CD14-positive monocyte (primary cell): ENCODE measurements at regions not wholly inside any gene's neighbourhood (a gene's known extent, or its start where the extent isn't known, plus 50 kb on each side); places are given as distances from the start of the nearest gene placed in this dataset.
"Not testable (repeated sequence)": the region's sequence is repeated elsewhere in the genome, so short reads cannot be mapped to it uniquely, and the experiment has no call there.

Experiments
- DNase-seq, 3 donors: peaks; one replicate each; pipeline ENCODE4 v3.0.0-alpha.2; 2011 to 2022
- H2AFZ ChIP-seq: 2 replicates; pipeline ENCODE4 v1.6.0; 2012; ENCODE audit warnings: mild to moderate bottlenecking, low read depth, low read length, inconsistent platforms; ENCODE audit not compliant: insufficient read depth, poor library complexity, severe bottlenecking
- H3K27ac ChIP-seq, 2 donors: 1 replicate in 1 of 2; 2 replicates in 1 of 2; pipeline ENCODE4 v1.5.1; 2012 to 2013; ENCODE audit warnings: low read length in 2 of 2, control low read depth in 1 of 2, inconsistent platforms in 1 of 2, low read depth in 1 of 2, mild to moderate bottlenecking in 1 of 2
- H3K27me3 ChIP-seq, 2 donors: one replicate each; pipeline versions ENCODE4 v1.6.0 to v1.6.1; 2011 to 2013; ENCODE audit warnings: low read length in 2 of 2; ENCODE audit not compliant: control insufficient read depth in 2 of 2, insufficient read depth in 2 of 2
- H3K36me3 ChIP-seq, 2 donors: replicated peaks in 1 of 2; 1 replicate in 1 of 2; 2 replicates in 1 of 2; pipeline versions ENCODE4 v1.5.1 to v1.6.1; 2012 to 2013; ENCODE audit warnings: low read length in 2 of 2, control low read depth in 1 of 2, inconsistent platforms in 1 of 2, mild to moderate bottlenecking in 1 of 2; ENCODE audit not compliant: insufficient read depth in 2 of 2, control insufficient read depth in 1 of 2
- H3K4me1 ChIP-seq, 2 donors: 1 replicate in 1 of 2; 2 replicates in 1 of 2; pipeline versions ENCODE4 v1.5.1 to v1.6.1; 2012 to 2013; ENCODE audit warnings: low read length in 2 of 2, control low read depth in 1 of 2, inconsistent platforms in 1 of 2, mild to moderate bottlenecking in 1 of 2, moderate library complexity in 1 of 2; ENCODE audit not compliant: insufficient read depth in 2 of 2, control insufficient read depth in 1 of 2
- H3K4me2 ChIP-seq: replicated peaks from 2 replicates; pipeline ENCODE3; 2012; ENCODE audit warnings: low read length, moderate library complexity, mild to moderate bottlenecking; ENCODE audit not compliant: poor library complexity, severe bottlenecking; ENCODE audit errors: extremely low read depth
- H3K4me3 ChIP-seq, 3 experiments: fragments of 200-600 bp in 1 of 3; sonication (generic) in 1 of 3; replicated peaks in 1 of 3; 1 replicate in 2 of 3; 2 replicates in 1 of 3; pipeline ENCODE4 v1.5.1; 2011 to 2013; ENCODE audit warnings: low read length in 3 of 3, mild to moderate bottlenecking in 3 of 3, control low read depth in 2 of 3, low read depth in 2 of 3, inconsistent platforms in 1 of 3, moderate library complexity in 1 of 3
- H3K79me2 ChIP-seq: 2 replicates; pipeline ENCODE4 v1.6.0; 2012; ENCODE audit warnings: mild to moderate bottlenecking, control low read depth, inconsistent platforms, low read length, moderate library complexity; ENCODE audit not compliant: insufficient read depth
- H3K9ac ChIP-seq: 2 replicates; pipeline ENCODE4 v1.6.0; 2017; ENCODE audit warnings: low read length, mild to moderate bottlenecking; ENCODE audit not compliant: insufficient read depth, poor library complexity, severe bottlenecking
- H3K9me3 ChIP-seq, 2 donors: replicated peaks in 1 of 2; 1 replicate in 1 of 2; 2 replicates in 1 of 2; pipeline versions ENCODE4 v1.5.1 to v1.6.1; 2012 to 2013; ENCODE audit warnings: low read length in 2 of 2, control low read depth in 1 of 2; ENCODE audit not compliant: control insufficient read depth in 1 of 2, insufficient read depth in 1 of 2
- H4K20me1 ChIP-seq: 2 replicates; pipeline ENCODE4 v1.6.0; 2012; ENCODE audit warnings: mild to moderate bottlenecking, low read length, control low read depth, moderate library complexity; ENCODE audit not compliant: insufficient read depth
- H3K27ac Mint-ChIP-seq, 7 donors: one replicate each; pipeline ENCODE4 v1.8.0; 2020; ENCODE audit warnings: mild to moderate bottlenecking in 7 of 7, mixed read lengths in 7 of 7, moderate library complexity in 6 of 7, inconsistent platforms in 2 of 7
- H3K27me3 Mint-ChIP-seq, 3 donors: one replicate each; pipeline ENCODE4 v1.8.0; 2021 to 2022; ENCODE audit warnings: low read depth in 3 of 3, mild to moderate bottlenecking in 3 of 3, mixed read lengths in 3 of 3, moderate library complexity in 3 of 3, inconsistent platforms in 1 of 3
- H3K36me3 Mint-ChIP-seq, 2 donors: one replicate each; pipeline ENCODE4 v1.8.0; 2020; ENCODE audit warnings: mixed read lengths in 2 of 2, inconsistent platforms in 1 of 2, mild to moderate bottlenecking in 1 of 2
- H3K4me1 Mint-ChIP-seq: one replicate; pipeline ENCODE4 v1.8.0; 2020; ENCODE audit warnings: mild to moderate bottlenecking, mixed read lengths
- H3K4me3 Mint-ChIP-seq, 2 donors: one replicate each; pipeline ENCODE4 v1.8.0; 2020; ENCODE audit warnings: mild to moderate bottlenecking in 2 of 2, mixed read lengths in 2 of 2, moderate library complexity in 1 of 2
- H3K9me3 Mint-ChIP-seq, 7 donors: one replicate each; pipeline ENCODE4 v1.8.0; 2020 to 2022; ENCODE audit warnings: mixed read lengths in 7 of 7, mild to moderate bottlenecking in 6 of 7, moderate library complexity in 6 of 7, inconsistent platforms in 2 of 7
- WGBS: methylation state at CpG from one replicate; pipeline ENCODE4 v1.1.5; 2013; ENCODE audit warnings: missing lambda C conversion rate; ENCODE audit not compliant: insufficient coverage; 5-methylcytosine and 5-hydroxymethylcytosine counted together
- intact Hi-C, 2 donors: fragments of 100-400 bp; cut with micrococcal nuclease; formaldehyde crosslinking; loops; one replicate each; pipeline versions ENCODE4 v1.15.0 to v1.15.1; 2023
- TF ChIP-seq, protein P1 (sequence below): fragments of 200-600 bp; IDR thresholded peaks from one replicate; pipeline ENCODE4 v1.8.0; 2022; ENCODE audit warnings: antibody characterized with exemption, mild to moderate bottlenecking

DNA sequence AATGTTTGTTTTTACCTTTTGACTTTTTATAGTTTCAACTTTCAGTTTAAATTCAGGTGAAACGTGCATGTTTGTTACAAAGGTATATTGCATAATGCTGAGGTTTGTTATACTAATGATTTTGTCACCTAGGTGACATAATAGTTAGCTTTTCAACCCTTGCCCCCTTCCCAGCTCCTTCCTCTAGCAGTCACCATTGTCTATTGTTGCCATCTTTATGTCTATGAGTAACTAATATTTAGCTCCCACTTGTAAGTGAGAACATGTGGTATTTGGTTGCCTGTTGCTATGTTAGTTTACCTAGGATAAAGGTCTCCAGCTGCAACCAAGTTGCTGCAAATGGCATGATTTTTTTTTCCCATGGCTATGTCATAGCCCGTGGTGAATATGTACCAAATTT is 322.3 kb upstream of the SETBP1 start:
- TF ChIP-seq, protein P1, sequence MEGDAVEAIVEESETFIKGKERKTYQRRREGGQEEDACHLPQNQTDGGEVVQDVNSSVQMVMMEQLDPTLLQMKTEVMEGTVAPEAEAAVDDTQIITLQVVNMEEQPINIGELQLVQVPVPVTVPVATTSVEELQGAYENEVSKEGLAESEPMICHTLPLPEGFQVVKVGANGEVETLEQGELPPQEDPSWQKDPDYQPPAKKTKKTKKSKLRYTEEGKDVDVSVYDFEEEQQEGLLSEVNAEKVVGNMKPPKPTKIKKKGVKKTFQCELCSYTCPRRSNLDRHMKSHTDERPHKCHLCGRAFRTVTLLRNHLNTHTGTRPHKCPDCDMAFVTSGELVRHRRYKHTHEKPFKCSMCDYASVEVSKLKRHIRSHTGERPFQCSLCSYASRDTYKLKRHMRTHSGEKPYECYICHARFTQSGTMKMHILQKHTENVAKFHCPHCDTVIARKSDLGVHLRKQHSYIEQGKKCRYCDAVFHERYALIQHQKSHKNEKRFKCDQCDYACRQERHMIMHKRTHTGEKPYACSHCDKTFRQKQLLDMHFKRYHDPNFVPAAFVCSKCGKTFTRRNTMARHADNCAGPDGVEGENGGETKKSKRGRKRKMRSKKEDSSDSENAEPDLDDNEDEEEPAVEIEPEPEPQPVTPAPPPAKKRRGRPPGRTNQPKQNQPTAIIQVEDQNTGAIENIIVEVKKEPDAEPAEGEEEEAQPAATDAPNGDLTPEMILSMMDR = no peak
- Mint-ChIP-seq H3K36me3 (no peaks in the 10 kb centered on the region), H3K27me3 (no peaks in the 10 kb centered on the region), H3K4me3 (no peak overlapping the region), H3K9me3 (peaks cover 3 to 25% (median 14%) of the 10 kb centered on the region in 7 donors), H3K27ac (no peak overlapping the region), H3K4me1 (no peaks in the 10 kb centered on the region)
- Histone ChIP-seq H2AFZ (no peak overlapping the region), H3K4me2 (no peak overlapping the region), H3K4me3 (no peak overlapping the region), H3K27me3 (no peaks in the 10 kb centered on the region), H3K9me3 (peaks cover 0 to 9% of the 10 kb centered on the region in 2 donors), H3K9ac (no peak overlapping the region), H3K4me1 (no peaks in the 10 kb centered on the region), H3K27ac (no peak overlapping the region), H3K36me3 (no peaks in the 10 kb centered on the region), H4K20me1 (no peaks in the 10 kb centered on the region), H3K79me2 (no peaks in the 10 kb centered on the region)
- WGBS = no CpG with 5 or more reads among the region's 2 CpGs
- DNase-seq = no peak
- intact Hi-C loops = no loop called here

DNA sequence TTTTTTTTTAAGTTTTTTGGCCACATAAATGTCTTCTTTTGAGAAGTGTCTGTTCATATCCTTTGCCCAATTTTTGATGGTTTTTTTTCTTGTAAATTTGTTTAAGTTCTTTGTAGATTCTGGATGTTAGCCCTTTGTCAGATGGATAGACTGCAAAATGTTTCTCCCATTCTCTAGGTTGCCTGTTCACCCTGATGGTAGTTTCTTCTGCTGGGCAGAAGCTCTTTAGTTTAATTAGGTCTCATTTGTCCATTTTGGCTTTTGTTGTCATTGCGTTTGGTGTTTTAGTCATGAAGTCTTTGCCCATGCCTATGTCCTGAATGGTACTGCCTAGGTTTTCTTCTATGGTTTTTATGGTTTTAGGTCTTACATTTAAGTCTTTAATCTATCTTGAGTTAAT is 320.9 kb upstream of the SETBP1 start:
- H3K4me2 ChIP-seq, H3K4me3 ChIP-seq, H3K27me3 ChIP-seq, H3K36me3 ChIP-seq, H4K20me1 ChIP-seq, H3K79me2 ChIP-seq, H3K27ac Mint-ChIP-seq, H3K4me3 Mint-ChIP-seq, H3K9me3 ChIP-seq, H3K27ac ChIP-seq, intact Hi-C loops, DNase-seq, H3K9ac ChIP-seq, H3K4me1 Mint-ChIP-seq, H3K27me3 Mint-ChIP-seq, H3K36me3 Mint-ChIP-seq, H2AFZ ChIP-seq, H3K4me1 ChIP-seq: not testable (repeated sequence)
- no CpG with 5 or more reads among the region's 1 CpG for WGBS
- H3K9me3 Mint-ChIP-seq = peaks cover 0 to 25% (median 7%) of the 10 kb centered on the region in 7 donors

DNA sequence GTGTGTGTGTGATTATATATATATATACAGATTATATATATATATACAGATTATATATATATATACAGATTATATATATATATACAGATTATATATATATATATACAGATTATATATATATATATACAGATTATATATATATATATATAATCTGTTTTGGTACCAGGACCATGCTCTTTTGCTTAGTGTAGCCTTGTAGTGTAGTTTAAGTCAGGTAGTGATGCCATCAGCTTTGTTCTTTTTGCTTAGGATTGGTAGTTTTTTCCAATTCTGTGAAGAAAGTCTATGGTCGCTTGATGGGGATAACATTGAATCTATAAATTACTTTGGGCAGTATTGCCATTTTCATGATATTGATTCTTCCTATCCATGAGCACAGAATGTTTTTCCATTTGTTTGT is 318.5 kb upstream of the SETBP1 start:
- H4K20me1 ChIP-seq, H3K27ac Mint-ChIP-seq, H3K36me3 Mint-ChIP-seq, H3K27me3 Mint-ChIP-seq, H3K4me3 Mint-ChIP-seq, H3K27me3 ChIP-seq, H3K27ac ChIP-seq, H3K9ac ChIP-seq, H2AFZ ChIP-seq, DNase-seq, H3K4me1 ChIP-seq, H3K9me3 ChIP-seq, H3K79me2 ChIP-seq, H3K4me2 ChIP-seq, H3K4me3 ChIP-seq, H3K4me1 Mint-ChIP-seq, intact Hi-C loops, H3K36me3 ChIP-seq: not testable (repeated sequence)
- H3K9me3 Mint-ChIP-seq = peaks cover 0 to 12% (median 8%) of the 10 kb centered on the region in 7 donors
- WGBS = no CpG with 5 or more reads among the region's 1 CpG
